Colon (tissue), 2 donors: ENCODE measurements at regions not wholly inside any gene's neighbourhood (a gene's known extent, or its start where the extent isn't known, plus 50 kb on each side); places are given as distances from the start of the nearest gene placed in this dataset.

ENCODE experiments used
- FAIRE-seq: peaks from 2 replicates; lab custom pipeline; 2012; peaks lifted over from hg19 to GRCh38; lab: Jason Lieb, UNC
- donor health status: control.
- donor health status: control.

GRCh38 chr18:68623342-68623741 lies 91.6 kb downstream of the TMX3 start:
- no peak for FAIRE-seq

- FAIRE-seq, result no peak
Observed at GRCh38 chr18:68611311-68611710, 103.6 kb downstream of the TMX3 start.

- no peak for FAIRE-seq
Observed at GRCh38 chr18:68608851-68609490, 105.9 kb downstream of the TMX3 start.

GRCh38 chr18:68607852-68608251 lies 107.1 kb downstream of the TMX3 start:
- no peak for FAIRE-seq

GRCh38 chr18:68604256-68604655 lies 110.7 kb downstream of the TMX3 start:
- FAIRE-seq, result no peak

- FAIRE-seq, result no peak
Observed at GRCh38 chr18:68596016-68596415, 118.9 kb downstream of the TMX3 start.

- no peak for FAIRE-seq
Observed at GRCh38 chr18:68588169-68588568, 126.7 kb downstream of the TMX3 start.

GRCh38 chr18:68583685-68584084 lies 131.2 kb downstream of the TMX3 start:
- FAIRE-seq, result no peak

GRCh38 chr18:68574311-68574710 lies 140.6 kb downstream of the TMX3 start:
- FAIRE-seq, result no peak

- no peak for FAIRE-seq
Observed at GRCh38 chr18:68569936-68570335, 145.0 kb downstream of the TMX3 start.

- no peak for FAIRE-seq
Observed at GRCh38 chr18:68568364-68569155, 146.3 kb downstream of the TMX3 start.

GRCh38 chr18:68566991-68567390 lies 147.9 kb downstream of the TMX3 start:
- FAIRE-seq, result no peak

GRCh38 chr18:68564961-68565360 lies 149.9 kb downstream of the TMX3 start:
- FAIRE-seq, result no peak

GRCh38 chr18:68564351-68564750 lies 150.6 kb downstream of the TMX3 start:
- no peak for FAIRE-seq

GRCh38 chr18:68560128-68560527 lies 154.8 kb downstream of the TMX3 start:
- FAIRE-seq, result no peak

- FAIRE-seq, result no peak
Observed at GRCh38 chr18:68557183-68557582, 157.7 kb downstream of the TMX3 start.

- no peak for FAIRE-seq
Observed at GRCh38 chr18:68555879-68556301, 159.0 kb downstream of the TMX3 start.

- no peak for FAIRE-seq
Observed at GRCh38 chr18:68548904-68549870, 165.7 kb downstream of the TMX3 start.

GRCh38 chr18:68543344-68543743 lies 171.6 kb downstream of the TMX3 start:
- FAIRE-seq, result no peak

GRCh38 chr18:68542846-68543245 lies 172.1 kb downstream of the TMX3 start:
- no peak for FAIRE-seq

- no peak for FAIRE-seq
Observed at GRCh38 chr18:68533641-68534040, 181.3 kb downstream of the TMX3 start.

GRCh38 chr18:68532328-68532885 lies 182.5 kb downstream of the TMX3 start:
- no peak for FAIRE-seq
